Breast epithelium (tissue), 4 donors: ENCODE measurements at regions not wholly inside any gene's neighbourhood (a gene's known extent, or its start where the extent isn't known, plus 50 kb on each side); places are given as distances from the start of the nearest gene placed in this dataset.

Source experiments
- DNase-seq, 2 donors: peaks; one replicate each; pipeline ENCODE4 v3.0.0-alpha.2; 2019; ENCODE audit warnings: low spot score in 2 of 2
- H3K27ac ChIP-seq, 2 donors: fragments of 200-600 bp; sonication (generic) in 1 of 2; one replicate each; pipeline ENCODE4 v1.5.1; 2016 to 2019; ENCODE audit warnings: mild to moderate bottlenecking in 1 of 2
- H3K27me3 ChIP-seq, 2 donors: fragments of 200-600 bp; sonication (generic) in 1 of 2; one replicate each; pipeline versions ENCODE4 v1.5.1 to v1.6.0; 2017 to 2019; ENCODE audit warnings: control low read depth in 1 of 2, mild to moderate bottlenecking in 1 of 2
- H3K36me3 ChIP-seq: fragments of 200-600 bp; one replicate; pipeline ENCODE4 v1.5.1; 2019
- H3K4me1 ChIP-seq, 2 donors: fragments of 200-600 bp; sonication (generic); one replicate each; pipeline ENCODE4 v1.5.1; 2016 to 2019; ENCODE audit warnings: control low read depth in 1 of 2
- H3K4me3 ChIP-seq, 3 donors: fragments of 200-600 bp; sonication (generic); 1 replicate in 2 of 3; 2 replicates in 1 of 3; pipeline ENCODE4 v1.5.1; 2016 to 2019; ENCODE audit warnings: mild to moderate bottlenecking in 3 of 3, moderate library complexity in 2 of 3
- H3K9me3 ChIP-seq, 2 donors: fragments of 200-600 bp; sonication (generic) in 1 of 2; one replicate each; pipeline ENCODE4 v1.5.1; 2016 to 2019; ENCODE audit warnings: control low read depth in 1 of 2
- CTCF ChIP-seq, 3 donors: fragments of 450-650 bp; IDR thresholded peaks; one replicate each; pipeline ENCODE4 v1.5.1; 2016 to 2017; ENCODE audit warnings: antibody characterized with exemption in 3 of 3, mild to moderate bottlenecking in 3 of 3, moderate library complexity in 3 of 3
- POLR2A ChIP-seq: fragments of 450-650 bp; IDR thresholded peaks from one replicate; pipeline ENCODE4 v1.6.1; 2016; ENCODE audit warnings: antibody characterized with exemption, mild to moderate bottlenecking, moderate library complexity
- POLR2AphosphoS5 ChIP-seq, 3 donors: sonication (generic); formaldehyde crosslinking; IDR thresholded peaks; one replicate each; pipeline ENCODE4 v1.6.1; 2017; ENCODE audit warnings: antibody characterized with exemption in 3 of 3
- intact Hi-C: fragments of 100-400 bp; cut with DNase I; formaldehyde crosslinking; loops from one replicate; pipeline ENCODE4 v1.15.1; 2023; ENCODE audit warnings: low total_unique reads

DNA sequence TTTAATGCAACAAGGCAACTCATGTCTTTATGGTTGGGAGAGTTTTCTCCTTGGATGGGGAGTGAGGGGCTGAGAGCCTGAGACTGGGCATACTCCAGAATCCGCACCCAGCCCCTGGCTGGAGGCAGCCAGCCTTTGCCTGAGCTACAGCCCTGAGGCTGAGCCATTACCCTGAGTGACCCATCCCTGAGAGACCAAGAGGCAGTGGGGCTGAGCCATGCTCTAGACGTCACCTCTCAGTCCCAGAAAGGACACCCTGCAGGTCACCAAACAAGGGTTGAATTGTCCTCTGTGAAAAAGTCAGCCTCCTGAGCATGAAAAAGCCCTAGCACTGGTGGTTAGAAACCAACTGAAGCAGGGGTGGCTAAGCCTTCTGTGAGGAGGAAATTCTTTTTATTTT, 151.2 kb upstream of the GATB start:
- Histone ChIP-seq H3K4me3 (no peak overlapping the region), H3K4me1 (no peaks in the 10 kb centered on the region), H3K27me3 (no peaks in the 10 kb centered on the region), H3K27ac (no peak overlapping the region), H3K9me3 (no peaks in the 10 kb centered on the region), H3K36me3 (no peaks in the 10 kb centered on the region)
- TF ChIP-seq POLR2A (no peak), CTCF (IDR thresholded peaks at IDR 0.05) (no peak), POLR2AphosphoS5 (IDR thresholded peaks at IDR 0.05) (no peak)
- DNase-seq, result no peak
- intact Hi-C loops, result no loop called here

- TF ChIP-seq CTCF (IDR thresholded peaks at IDR 0.05), result no peak
- TF ChIP-seq POLR2AphosphoS5 (IDR thresholded peaks at IDR 0.05), result no peak
- no peak for TF ChIP-seq POLR2A
- intact Hi-C loops, result no loop called here
- Histone ChIP-seq H3K4me3 (no peak overlapping the region), H3K27me3 (no peaks in the 10 kb centered on the region), H3K4me1 (no peaks in the 10 kb centered on the region), H3K27ac (no peak overlapping the region), H3K36me3 (no peaks in the 10 kb centered on the region), H3K9me3 (no peaks in the 10 kb centered on the region)
- no peak for DNase-seq
These were observed 148.1 kb upstream of the GATB start for GRCh38 chr4:151908734-151909497.

DNA sequence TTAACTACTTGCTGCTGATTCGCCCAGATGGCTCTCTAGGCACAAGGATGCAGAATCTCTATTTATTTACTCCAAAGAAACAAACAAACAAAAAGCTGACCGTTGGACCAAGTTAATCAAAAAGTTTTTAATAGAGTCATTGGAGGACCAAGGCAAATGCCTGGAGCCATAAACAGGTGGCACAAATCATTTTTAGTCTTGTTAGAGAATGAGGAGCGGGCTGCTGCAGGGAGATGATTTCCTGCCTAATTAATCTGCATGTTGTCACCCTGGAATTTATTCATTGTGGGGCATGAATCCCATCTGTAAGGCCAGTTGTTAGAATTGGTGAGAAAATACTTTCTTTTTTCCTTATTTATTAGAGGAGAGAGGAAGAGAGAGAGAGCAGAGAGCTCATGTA, 147.4 kb upstream of the GATB start:
- H3K4me3 ChIP-seq, result no peak overlapping the region
- DNase-seq, result no peak
- TF ChIP-seq POLR2A (no peak), POLR2AphosphoS5 (IDR thresholded peaks at IDR 0.05) (no peak), CTCF (IDR thresholded peaks at IDR 0.05) (no peak)
- no peaks in the 10 kb centered on the region for H3K4me1 ChIP-seq
- no peaks in the 10 kb centered on the region for H3K36me3 ChIP-seq
- H3K9me3 ChIP-seq, result no peaks in the 10 kb centered on the region
- intact Hi-C loops, result no loop called here
- no peak overlapping the region for H3K27ac ChIP-seq
- H3K27me3 ChIP-seq, result no peaks in the 10 kb centered on the region

DNA sequence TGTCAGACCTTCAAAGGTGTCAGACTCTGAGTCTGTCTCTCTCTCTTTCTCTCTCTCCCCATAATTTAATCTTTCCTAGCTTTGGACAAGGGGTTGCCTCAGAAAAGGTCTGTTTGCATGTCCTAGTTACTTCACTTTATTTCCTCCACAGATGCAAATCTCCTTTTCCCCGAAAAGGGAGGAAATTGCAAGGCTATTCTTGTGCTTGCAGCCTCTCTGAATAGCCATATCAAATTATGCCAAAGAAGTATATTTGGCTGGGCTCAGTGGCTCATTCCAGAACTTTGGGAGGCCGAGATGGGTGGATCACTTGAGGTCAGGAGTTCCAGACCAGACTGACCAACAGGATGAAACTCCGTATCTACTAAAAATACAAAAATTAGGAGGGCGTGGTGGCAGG, 145.6 kb upstream of the GATB start:
- Histone ChIP-seq H3K27ac (no peak overlapping the region), H3K4me1 (no peaks in the 10 kb centered on the region), H3K9me3 (peaks cover 5 to 11% of the 10 kb centered on the region in 2 donors), H3K36me3 (no peaks in the 10 kb centered on the region), H3K27me3 (no peaks in the 10 kb centered on the region), H3K4me3 (no peak overlapping the region)
- DNase-seq, result no peak
- intact Hi-C loops, result no loop called here
- TF ChIP-seq CTCF (IDR thresholded peaks at IDR 0.05) (no peak), POLR2AphosphoS5 (IDR thresholded peaks at IDR 0.05) (no peak)

- TF ChIP-seq CTCF (IDR thresholded peaks at IDR 0.05), result no peak
- TF ChIP-seq POLR2A, result no peak
- no peak for TF ChIP-seq POLR2AphosphoS5 (IDR thresholded peaks at IDR 0.05)
- DNase-seq, result no peak
- intact Hi-C loops, result no loop called here
These were observed 144.4 kb upstream of the GATB start for GRCh38 chr4:151905197-151905596.

More at GRCh38 chr4:151905197-151905596, 144.4 kb upstream of the GATB start:
- no peaks in the 10 kb centered on the region for H3K4me1 ChIP-seq
- no peaks in the 10 kb centered on the region for H3K27me3 ChIP-seq
- H3K9me3 ChIP-seq, result peaks cover 5 to 11% of the 10 kb centered on the region in 2 donors
- no peak overlapping the region for H3K27ac ChIP-seq
- no peak overlapping the region for H3K4me3 ChIP-seq
- H3K36me3 ChIP-seq, result no peaks in the 10 kb centered on the region
